Astrocyte (in vitro differentiated cells and primary cell): ENCODE measurements at regions not wholly inside any gene's neighbourhood (a gene's known extent, or its start where the extent isn't known, plus 50 kb on each side); places are given as distances from the start of the nearest gene placed in this dataset.

Source experiments
- EZH2 ChIP-seq: IDR thresholded peaks from 2 replicates; pipeline ENCODE4 v1.6.1; 2012; ENCODE audit warnings: mild to moderate bottlenecking, low read length, inconsistent platforms; ENCODE audit not compliant: insufficient read depth
- TF ChIP-seq, protein P1 (sequence below): IDR thresholded peaks from 2 replicates; pipeline ENCODE4 v1.5.1; 2011; ENCODE audit warnings: low read depth, mild to moderate bottlenecking, inconsistent platforms, low read length, moderate library complexity; ENCODE audit not compliant: insufficient read depth

GRCh38 chr1:74822851-74823401, 90.0 kb downstream of the TYW3 start:
- TF ChIP-seq, protein P1, sequence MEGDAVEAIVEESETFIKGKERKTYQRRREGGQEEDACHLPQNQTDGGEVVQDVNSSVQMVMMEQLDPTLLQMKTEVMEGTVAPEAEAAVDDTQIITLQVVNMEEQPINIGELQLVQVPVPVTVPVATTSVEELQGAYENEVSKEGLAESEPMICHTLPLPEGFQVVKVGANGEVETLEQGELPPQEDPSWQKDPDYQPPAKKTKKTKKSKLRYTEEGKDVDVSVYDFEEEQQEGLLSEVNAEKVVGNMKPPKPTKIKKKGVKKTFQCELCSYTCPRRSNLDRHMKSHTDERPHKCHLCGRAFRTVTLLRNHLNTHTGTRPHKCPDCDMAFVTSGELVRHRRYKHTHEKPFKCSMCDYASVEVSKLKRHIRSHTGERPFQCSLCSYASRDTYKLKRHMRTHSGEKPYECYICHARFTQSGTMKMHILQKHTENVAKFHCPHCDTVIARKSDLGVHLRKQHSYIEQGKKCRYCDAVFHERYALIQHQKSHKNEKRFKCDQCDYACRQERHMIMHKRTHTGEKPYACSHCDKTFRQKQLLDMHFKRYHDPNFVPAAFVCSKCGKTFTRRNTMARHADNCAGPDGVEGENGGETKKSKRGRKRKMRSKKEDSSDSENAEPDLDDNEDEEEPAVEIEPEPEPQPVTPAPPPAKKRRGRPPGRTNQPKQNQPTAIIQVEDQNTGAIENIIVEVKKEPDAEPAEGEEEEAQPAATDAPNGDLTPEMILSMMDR = no peak
- TF ChIP-seq EZH2 = no peak
